Neural cell (in vitro differentiated cells): ENCODE measurements at regions not wholly inside any gene's neighbourhood (a gene's known extent, or its start where the extent isn't known, plus 50 kb on each side); places are given as distances from the start of the nearest gene placed in this dataset.
"Not testable (repeated sequence)": the region's sequence is repeated elsewhere in the genome, so short reads cannot be mapped to it uniquely, and the experiment has no call there.

Source experiments
- H2AFZ ChIP-seq: fragments of 200-600, 300-800 bp; sonication (generic), shearing (Covaris generic); 2 replicates; pipeline ENCODE4 v1.6.0; 2014; ENCODE audit warnings: low read depth, mild to moderate bottlenecking, antibody characterized with exemption, low read length, moderate library complexity
- H3F3A ChIP-seq: fragments of 200-600 bp; shearing (Covaris generic); 2 replicates; pipeline ENCODE4 v1.6.1; 2016; ENCODE audit warnings: mild to moderate bottlenecking, moderate library complexity, mixed read lengths, antibody characterized with exemption, low read length; ENCODE audit not compliant: insufficient read depth, poor library complexity, severe bottlenecking
- H3K27ac ChIP-seq: fragments of 200-600, 300-800 bp; sonication (generic), shearing (Covaris generic); 2 replicates; pipeline ENCODE4 v1.5.1; 2014; ENCODE audit warnings: mild to moderate bottlenecking, low read length, moderate library complexity
- H3K27me3 ChIP-seq: fragments of 300-800, 200-600 bp; sonication (generic), shearing (Covaris generic); 2 replicates; pipeline ENCODE4 v1.6.0; 2014; ENCODE audit warnings: mild to moderate bottlenecking, low read depth, low read length, moderate library complexity; ENCODE audit not compliant: insufficient read depth
- H3K36me3 ChIP-seq: fragments of 300-800, 200-600 bp; sonication (generic), shearing (Covaris generic); 2 replicates; pipeline ENCODE4 v1.5.1; 2014; ENCODE audit warnings: mild to moderate bottlenecking, antibody characterized with exemption, low read length, moderate library complexity; ENCODE audit not compliant: insufficient read depth
- H3K4me2 ChIP-seq: fragments of 300-800, 200-600 bp; sonication (generic), shearing (Covaris generic); 2 replicates; pipeline ENCODE4 v1.6.0; 2014; ENCODE audit warnings: mild to moderate bottlenecking, low read length
- H3K4me3 ChIP-seq: fragments of 300-800, 200-600 bp; sonication (generic), shearing (Covaris generic); 2 replicates; pipeline ENCODE4 v1.5.1; 2014; ENCODE audit warnings: mild to moderate bottlenecking, low read length, moderate library complexity
- H3K79me2 ChIP-seq: fragments of 200-600 bp; shearing (Covaris generic); replicated peaks from 2 replicates; pipeline ENCODE4 v1.6.0; 2014; ENCODE audit warnings: mild to moderate bottlenecking, low read length, moderate library complexity; ENCODE audit not compliant: insufficient read depth
- H3K9ac ChIP-seq: fragments of 300-800, 200-600 bp; sonication (generic), shearing (Covaris generic); 2 replicates; pipeline ENCODE4 v1.6.1; 2016; ENCODE audit warnings: mild to moderate bottlenecking, low read length, mixed read lengths
- H3K9me2 ChIP-seq: fragments of 200-600 bp; shearing (Covaris generic); 2 replicates; pipeline ENCODE4 v1.6.1; 2016; ENCODE audit warnings: mild to moderate bottlenecking, low read length, mixed read lengths; ENCODE audit not compliant: insufficient read depth
- H3K9me3 ChIP-seq: fragments of 200-600, 300-800 bp; sonication (generic), shearing (Covaris generic); 2 replicates; pipeline ENCODE4 v1.6.1; 2016; ENCODE audit warnings: mild to moderate bottlenecking, mixed run types, low read length, moderate library complexity, mixed read lengths
- H4K20me1 ChIP-seq: fragments of 200-600 bp; shearing (Covaris generic); 2 replicates; pipeline ENCODE4 v1.6.1; 2016; ENCODE audit warnings: mild to moderate bottlenecking, mixed run types; ENCODE audit not compliant: insufficient read depth
- EP300 ChIP-seq: fragments of 450-650 bp; conservative IDR thresholded peaks from 2 replicates; pipeline ENCODE4 v1.6.1; 2014; ENCODE audit warnings: antibody characterized with exemption, mild to moderate bottlenecking, moderate library complexity; ENCODE audit not compliant: poor library complexity, severe bottlenecking
- EZH2 ChIP-seq: fragments of 200-600, 300-800 bp; shearing (Covaris generic), sonication (generic); IDR thresholded peaks from 2 replicates; pipeline ENCODE4 v1.6.1; 2014; ENCODE audit warnings: antibody characterized with exemption, low read length, borderline replicate concordance, mild to moderate bottlenecking; ENCODE audit not compliant: insufficient read depth, poor library complexity, severe bottlenecking
- MXI1 ChIP-seq: fragments of 450-650 bp; conservative IDR thresholded peaks from 2 replicates; pipeline ENCODE4 v1.6.1; 2014; ENCODE audit warnings: antibody characterized with exemption, mild to moderate bottlenecking; ENCODE audit not compliant: poor library complexity, severe bottlenecking
- POLR2AphosphoS5 ChIP-seq: IDR thresholded peaks from 2 replicates; pipeline ENCODE4 v1.6.1; 2012
- RAD21 ChIP-seq: fragments of 450-650 bp; conservative IDR thresholded peaks from 2 replicates; pipeline ENCODE4 v1.6.1; 2014; ENCODE audit warnings: antibody characterized with exemption, mild to moderate bottlenecking, moderate library complexity
- SMC3 ChIP-seq: fragments of 450-650 bp; conservative IDR thresholded peaks from 2 replicates; pipeline ENCODE4 v1.6.1; 2014; ENCODE audit warnings: antibody characterized with exemption, mild to moderate bottlenecking, moderate library complexity; ENCODE audit not compliant: poor library complexity
- TAF1 ChIP-seq: IDR thresholded peaks from 2 replicates; pipeline ENCODE4 v1.6.1; 2012; ENCODE audit warnings: low read depth
- TF ChIP-seq, protein P1 (sequence below): IDR thresholded peaks from 2 replicates; pipeline ENCODE4 v1.6.1; 2012; ENCODE audit warnings: borderline replicate concordance
- TF ChIP-seq, protein P2 (sequence below): fragments of 450-650 bp; IDR thresholded peaks from 2 replicates; pipeline ENCODE4 v1.5.1; 2014; ENCODE audit warnings: antibody characterized with exemption, mild to moderate bottlenecking, moderate library complexity; ENCODE audit not compliant: poor library complexity, severe bottlenecking

DNA sequence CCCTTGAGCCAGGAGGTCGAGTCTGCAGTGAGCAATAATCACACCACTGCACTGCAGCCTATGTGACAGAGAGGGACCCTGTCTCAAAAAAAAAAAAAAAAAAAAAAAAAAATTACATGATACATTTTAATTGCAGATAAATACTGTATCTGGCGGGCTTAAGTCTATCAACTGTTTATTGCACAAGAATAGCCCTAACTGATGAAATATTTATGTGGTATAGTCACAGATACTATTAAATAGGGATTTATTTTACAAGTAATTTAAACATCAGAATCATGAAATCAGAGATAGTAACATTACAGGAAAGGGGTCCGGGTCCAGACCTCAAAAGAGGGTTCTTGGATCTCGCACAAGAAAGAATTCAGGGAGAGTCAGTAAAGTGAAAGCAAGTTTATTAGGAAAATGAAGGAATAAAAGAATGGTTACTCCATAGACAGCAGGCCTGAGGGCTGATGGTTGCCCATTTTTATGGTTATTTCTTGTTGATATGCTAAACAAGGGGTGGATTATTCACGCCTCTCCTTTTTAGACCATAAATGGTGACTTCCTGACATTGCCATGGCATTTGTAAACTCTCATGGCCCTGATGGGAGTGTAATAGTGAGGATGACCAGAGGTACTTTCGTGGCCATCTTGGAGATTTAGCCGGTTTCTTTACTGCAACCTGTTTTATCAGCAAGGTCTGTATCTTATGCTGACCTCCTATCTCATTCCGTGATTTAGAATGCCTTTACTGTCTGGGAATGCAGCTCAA is 166.6 kb downstream of the PMAIP1 start:
- H2AFZ ChIP-seq: no peak overlapping the region
- no peaks in the 10 kb centered on the region for H3K79me2 ChIP-seq
- H3K4me2 ChIP-seq: no peak overlapping the region
- H4K20me1 ChIP-seq: no peaks in the 10 kb centered on the region
- no peaks in the 10 kb centered on the region for H3K9me2 ChIP-seq
- no peak for TF ChIP-seq EZH2
- TF ChIP-seq MXI1: no peak
- TF ChIP-seq SMC3: no peak
- TF ChIP-seq, protein P1, sequence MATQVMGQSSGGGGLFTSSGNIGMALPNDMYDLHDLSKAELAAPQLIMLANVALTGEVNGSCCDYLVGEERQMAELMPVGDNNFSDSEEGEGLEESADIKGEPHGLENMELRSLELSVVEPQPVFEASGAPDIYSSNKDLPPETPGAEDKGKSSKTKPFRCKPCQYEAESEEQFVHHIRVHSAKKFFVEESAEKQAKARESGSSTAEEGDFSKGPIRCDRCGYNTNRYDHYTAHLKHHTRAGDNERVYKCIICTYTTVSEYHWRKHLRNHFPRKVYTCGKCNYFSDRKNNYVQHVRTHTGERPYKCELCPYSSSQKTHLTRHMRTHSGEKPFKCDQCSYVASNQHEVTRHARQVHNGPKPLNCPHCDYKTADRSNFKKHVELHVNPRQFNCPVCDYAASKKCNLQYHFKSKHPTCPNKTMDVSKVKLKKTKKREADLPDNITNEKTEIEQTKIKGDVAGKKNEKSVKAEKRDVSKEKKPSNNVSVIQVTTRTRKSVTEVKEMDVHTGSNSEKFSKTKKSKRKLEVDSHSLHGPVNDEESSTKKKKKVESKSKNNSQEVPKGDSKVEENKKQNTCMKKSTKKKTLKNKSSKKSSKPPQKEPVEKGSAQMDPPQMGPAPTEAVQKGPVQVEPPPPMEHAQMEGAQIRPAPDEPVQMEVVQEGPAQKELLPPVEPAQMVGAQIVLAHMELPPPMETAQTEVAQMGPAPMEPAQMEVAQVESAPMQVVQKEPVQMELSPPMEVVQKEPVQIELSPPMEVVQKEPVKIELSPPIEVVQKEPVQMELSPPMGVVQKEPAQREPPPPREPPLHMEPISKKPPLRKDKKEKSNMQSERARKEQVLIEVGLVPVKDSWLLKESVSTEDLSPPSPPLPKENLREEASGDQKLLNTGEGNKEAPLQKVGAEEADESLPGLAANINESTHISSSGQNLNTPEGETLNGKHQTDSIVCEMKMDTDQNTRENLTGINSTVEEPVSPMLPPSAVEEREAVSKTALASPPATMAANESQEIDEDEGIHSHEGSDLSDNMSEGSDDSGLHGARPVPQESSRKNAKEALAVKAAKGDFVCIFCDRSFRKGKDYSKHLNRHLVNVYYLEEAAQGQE: no peak
- no peaks in the 10 kb centered on the region for H3K36me3 ChIP-seq
- H3K4me3 ChIP-seq: no peak overlapping the region
- no peak overlapping the region for H3K9ac ChIP-seq
- H3K9me3 ChIP-seq: no peaks in the 10 kb centered on the region
- H3F3A ChIP-seq: no peaks in the 10 kb centered on the region
- no peak overlapping the region for H3K27ac ChIP-seq
- H3K27me3 ChIP-seq: no peaks in the 10 kb centered on the region

DNA sequence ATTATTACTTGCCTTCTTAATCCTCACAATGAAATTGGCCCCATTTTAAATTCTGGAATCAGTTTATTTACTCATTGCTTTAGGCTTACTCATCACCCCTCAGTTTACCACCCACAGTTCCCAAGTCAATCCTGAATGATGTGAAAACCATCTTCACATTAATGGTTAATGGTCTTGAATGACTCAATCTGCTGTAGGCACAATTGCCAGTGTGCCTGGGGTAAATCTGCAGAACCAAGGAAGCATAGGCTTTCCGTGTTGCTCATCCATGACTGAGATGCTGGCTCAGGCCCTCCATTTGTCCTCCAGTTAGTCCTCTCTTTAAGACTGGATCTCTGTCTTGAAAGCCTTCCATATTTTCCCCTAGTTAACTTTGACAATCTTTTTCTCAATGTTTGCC is 164.5 kb downstream of the PMAIP1 start:
- Histone ChIP-seq H3K4me2 (no peak overlapping the region), H3K27me3 (no peaks in the 10 kb centered on the region), H2AFZ (no peak overlapping the region), H3K79me2 (no peaks in the 10 kb centered on the region), H3K4me3 (no peak overlapping the region), H3K9me3 (no peaks in the 10 kb centered on the region), H3K9me2 (no peaks in the 10 kb centered on the region), H3K36me3 (no peaks in the 10 kb centered on the region), H4K20me1 (no peaks in the 10 kb centered on the region), H3F3A (no peaks in the 10 kb centered on the region), H3K27ac (no peak overlapping the region), H3K9ac (no peak overlapping the region)
- no peak for TF ChIP-seq TAF1
- TF ChIP-seq EP300: no peak
- TF ChIP-seq, protein P1: no peak
- no peak for TF ChIP-seq RAD21
- TF ChIP-seq EZH2: no peak
- TF ChIP-seq POLR2AphosphoS5: no peak
- TF ChIP-seq SMC3: no peak
- no peak for TF ChIP-seq MXI1
- TF ChIP-seq, protein P2, sequence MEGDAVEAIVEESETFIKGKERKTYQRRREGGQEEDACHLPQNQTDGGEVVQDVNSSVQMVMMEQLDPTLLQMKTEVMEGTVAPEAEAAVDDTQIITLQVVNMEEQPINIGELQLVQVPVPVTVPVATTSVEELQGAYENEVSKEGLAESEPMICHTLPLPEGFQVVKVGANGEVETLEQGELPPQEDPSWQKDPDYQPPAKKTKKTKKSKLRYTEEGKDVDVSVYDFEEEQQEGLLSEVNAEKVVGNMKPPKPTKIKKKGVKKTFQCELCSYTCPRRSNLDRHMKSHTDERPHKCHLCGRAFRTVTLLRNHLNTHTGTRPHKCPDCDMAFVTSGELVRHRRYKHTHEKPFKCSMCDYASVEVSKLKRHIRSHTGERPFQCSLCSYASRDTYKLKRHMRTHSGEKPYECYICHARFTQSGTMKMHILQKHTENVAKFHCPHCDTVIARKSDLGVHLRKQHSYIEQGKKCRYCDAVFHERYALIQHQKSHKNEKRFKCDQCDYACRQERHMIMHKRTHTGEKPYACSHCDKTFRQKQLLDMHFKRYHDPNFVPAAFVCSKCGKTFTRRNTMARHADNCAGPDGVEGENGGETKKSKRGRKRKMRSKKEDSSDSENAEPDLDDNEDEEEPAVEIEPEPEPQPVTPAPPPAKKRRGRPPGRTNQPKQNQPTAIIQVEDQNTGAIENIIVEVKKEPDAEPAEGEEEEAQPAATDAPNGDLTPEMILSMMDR: no peak

DNA sequence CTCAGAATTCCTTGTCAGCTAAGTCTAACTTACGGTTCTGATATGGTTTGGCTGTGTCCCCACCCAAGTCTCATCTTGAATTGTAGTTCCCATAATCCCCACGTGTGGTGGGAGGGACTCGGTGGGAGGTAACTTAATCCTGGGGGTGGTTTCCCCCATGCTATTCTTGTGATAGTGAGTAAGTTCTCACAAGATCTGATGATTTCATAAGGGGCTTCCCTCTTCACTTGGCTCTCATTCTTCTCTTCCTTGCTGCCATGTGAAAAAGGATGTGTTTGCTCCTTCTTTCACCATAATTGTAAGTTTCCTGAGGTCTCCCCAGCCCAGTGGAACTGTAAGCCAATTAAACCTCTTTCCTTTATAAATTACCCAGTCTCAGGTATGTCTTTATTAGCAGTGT is 163.0 kb downstream of the PMAIP1 start:
- H3K9me3 ChIP-seq, H3K4me2 ChIP-seq, H3F3A ChIP-seq, H3K36me3 ChIP-seq, H3K27ac ChIP-seq, H4K20me1 ChIP-seq, H2AFZ ChIP-seq, H3K27me3 ChIP-seq, H3K79me2 ChIP-seq, H3K4me3 ChIP-seq, H3K9me2 ChIP-seq, H3K9ac ChIP-seq: not testable (repeated sequence)
